ENCODE measurements at regions not wholly inside any gene's neighbourhood (a gene's known extent, or its start where the extent isn't known, plus 50 kb on each side); places are given as distances from the start of the nearest gene placed in this dataset.

GRCh38 chr1:88538222-88538899, 145.7 kb upstream of the PKN2 start:
- TF ChIP-seq CTCF (IDR thresholded peaks at IDR 0.05): no peak
- TF ChIP-seq POLR2A (IDR thresholded peaks at IDR 0.05): no peak

Measured in testis (tissue), 2 donors.